SK-N-SH (cell line): ENCODE measurements at regions not wholly inside any gene's neighbourhood (a gene's known extent, or its start where the extent isn't known, plus 50 kb on each side); places are given as distances from the start of the nearest gene placed in this dataset.

ENCODE experiments used
- CTCF ChIA-PET: fragments of 300-600, 350-600 bp; formaldehyde crosslinking; extraction: SDS; loops from one replicate; lab custom pipeline; 2021; lab: Yijun Ruan, JAX
- POLR2A ChIA-PET: fragments of 350-600 bp; sonication (Branson Sonifier 250); formaldehyde crosslinking; extraction: SDS; loops from one replicate; lab custom pipeline; 2020; ENCODE audit warnings: antibody characterized with exemption, inconsistent platforms; lab: Yijun Ruan, JAX
- DNase-seq: peaks from one replicate; pipeline ENCODE4 v3.0.0; 2012
- H2AFZ ChIP-seq: fragments of 200-600 bp; sonication (generic); 2 replicates; pipeline ENCODE4 v1.8.1; 2016; ENCODE audit warnings: antibody characterized with exemption, mild to moderate bottlenecking, low read depth
- H3F3A ChIP-seq: fragments of 200-600 bp; sonication (generic); replicated peaks from 2 replicates; pipeline ENCODE3; 2016; ENCODE audit warnings: antibody characterized with exemption, mild to moderate bottlenecking; ENCODE audit not compliant: insufficient read depth
- H3K27ac ChIP-seq, 2 experiments: fragments of 200-500 bp in 1 of 2; fragments of 200-600 bp in 1 of 2; sonication (Bioruptor generic) in 1 of 2; sonication (generic), shearing (Covaris generic) in 1 of 2; 2 replicates each; pipeline versions ENCODE4 v1.5.1 to v1.6.1; 2014 to 2016; ENCODE audit warnings: low read depth in 2 of 2, inconsistent platforms in 1 of 2, low read length in 1 of 2, mild to moderate bottlenecking in 1 of 2, mixed read lengths in 1 of 2
- H3K27me3 ChIP-seq: fragments of 200-600 bp; sonication (generic), shearing (Covaris generic); 2 replicates; pipeline ENCODE4 v1.6.1; 2016; ENCODE audit warnings: mixed run types; ENCODE audit not compliant: insufficient read depth
- H3K36me3 ChIP-seq, 2 experiments: fragments of 200-500 bp in 1 of 2; fragments of 200-600 bp in 1 of 2; sonication (Bioruptor generic) in 1 of 2; sonication (generic) in 1 of 2; replicated peaks in 1 of 2; 2 replicates each; pipeline versions ENCODE3 to v1.5.1; 2014 to 2016; ENCODE audit warnings: low read length in 1 of 2, mild to moderate bottlenecking in 1 of 2; ENCODE audit not compliant: insufficient read depth in 2 of 2, control insufficient read depth in 1 of 2
- H3K4me1 ChIP-seq, 2 experiments: fragments of 200-500 bp in 1 of 2; fragments of 200-600 bp in 1 of 2; sonication (Bioruptor generic) in 1 of 2; sonication (generic), shearing (Covaris generic) in 1 of 2; 2 replicates each; pipeline versions ENCODE4 v1.5.1 to v1.6.1; 2014 to 2016; ENCODE audit warnings: low read depth in 1 of 2, low read length in 1 of 2, mixed run types in 1 of 2; ENCODE audit not compliant: insufficient read depth in 2 of 2, control insufficient read depth in 1 of 2
- H3K4me2 ChIP-seq: fragments of 200-600 bp; sonication (generic), shearing (Covaris generic); 2 replicates; pipeline ENCODE4 v1.6.1; 2017; ENCODE audit warnings: mixed run types
- H3K4me3 ChIP-seq, 2 experiments: fragments of 200-500 bp in 1 of 2; fragments of 200-600 bp in 1 of 2; sonication (Bioruptor generic) in 1 of 2; sonication (generic), shearing (Covaris generic) in 1 of 2; 2 replicates each; pipeline versions ENCODE4 v1.5.1 to v1.8.1; 2014 to 2016; ENCODE audit warnings: low read depth in 2 of 2, inconsistent platforms in 1 of 2, low read length in 1 of 2, mild to moderate bottlenecking in 1 of 2, mixed read lengths in 1 of 2, moderate library complexity in 1 of 2
- H3K79me2 ChIP-seq: fragments of 200-600 bp; sonication (generic); 2 replicates; pipeline ENCODE4 v1.8.1; 2017; ENCODE audit warnings: mild to moderate bottlenecking; ENCODE audit not compliant: insufficient read depth
- H3K9ac ChIP-seq: fragments of 200-600 bp; sonication (generic); 2 replicates; pipeline ENCODE4 v1.6.1; 2017; ENCODE audit warnings: mixed run types
- H3K9me2 ChIP-seq: fragments of 200-600 bp; sonication (generic); 2 replicates; pipeline ENCODE4 v1.6.1; 2017; ENCODE audit warnings: mixed run types
- H3K9me3 ChIP-seq: fragments of 200-600 bp; sonication (generic); 2 replicates; pipeline ENCODE4 v1.6.1; 2017; ENCODE audit warnings: mixed run types, mild to moderate bottlenecking, moderate library complexity
- H4K20me1 ChIP-seq: fragments of 200-600 bp; sonication (generic); 2 replicates; pipeline ENCODE4 v1.6.1; 2017; ENCODE audit warnings: mild to moderate bottlenecking, mixed run types; ENCODE audit not compliant: insufficient read depth
- CHD2 ChIP-seq: fragments of 150-350 bp; IDR thresholded peaks from 2 replicates; pipeline ENCODE4 v1.6.1; 2018; ENCODE audit warnings: low read length; ENCODE audit not compliant: partially characterized antibody
- JUND ChIP-seq: IDR thresholded peaks from 2 replicates; pipeline ENCODE4 v1.4.0; 2012
- NFIC ChIP-seq: IDR thresholded peaks from 2 replicates; pipeline ENCODE4 v1.4.0; 2012; ENCODE audit warnings: borderline replicate concordance
- POLR2AphosphoS5 ChIP-seq: IDR thresholded peaks from 2 replicates; pipeline ENCODE4 v1.6.1; 2012; ENCODE audit warnings: low read depth, low read length
- RAD21 ChIP-seq: IDR thresholded peaks from 2 replicates; pipeline ENCODE4 v1.6.1; 2012; ENCODE audit warnings: mild to moderate bottlenecking, low read length
- REST ChIP-seq: IDR thresholded peaks from 2 replicates; pipeline ENCODE4 v1.6.1; 2012; ENCODE audit warnings: mild to moderate bottlenecking, low read depth, low read length, moderate library complexity
- RFX5 ChIP-seq: IDR thresholded peaks from 2 replicates; pipeline ENCODE4 v1.6.1; 2012; ENCODE audit warnings: mild to moderate bottlenecking, improper control_type of control experiment, low read length
- SMC3 ChIP-seq: IDR thresholded peaks from 2 replicates; pipeline ENCODE4 v1.6.1; 2012; ENCODE audit warnings: low read depth, low read length, improper control_type of control experiment
- TAF1 ChIP-seq: IDR thresholded peaks from 2 replicates; pipeline ENCODE4 v1.6.1; 2012; ENCODE audit warnings: low read depth, mild to moderate bottlenecking, low read length, moderate library complexity, borderline replicate concordance
- TCF12 ChIP-seq: IDR thresholded peaks from 2 replicates; pipeline ENCODE4 v1.4.0; 2012
- WGBS: methylation state at CpG from one replicate; pipeline ENCODE4 v1.1.6; 2017; ENCODE audit warnings: low lambda C conversion rate; 5-methylcytosine and 5-hydroxymethylcytosine counted together

DNA sequence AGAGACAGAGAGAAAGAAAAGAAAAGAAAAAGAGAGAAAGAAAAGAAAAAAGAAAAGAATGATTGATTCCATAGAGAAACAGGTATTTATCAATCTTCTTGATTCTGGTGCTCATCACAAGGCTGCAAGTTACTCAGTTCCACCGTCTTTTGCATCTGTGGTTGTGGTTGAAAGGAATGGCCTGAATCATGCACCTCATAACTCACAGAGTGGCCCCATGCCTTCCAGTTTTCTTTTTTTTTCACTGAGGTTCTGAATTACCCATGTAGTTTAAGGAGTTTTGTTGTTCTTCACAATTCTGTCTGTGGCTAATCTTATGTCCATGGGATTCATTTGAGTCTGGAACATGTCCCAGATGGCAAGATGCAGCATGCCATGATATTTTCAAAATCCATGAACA lies 156.0 kb downstream of the ZNF33B start:
- no peak overlapping the region for H3K27ac ChIP-seq
- POLR2A ChIA-PET = interaction anchor here (0.7 kb wide), 1 partner anchor 10 kb away, joined by 4 read pairs; no protein-coding TSS in a partner anchor
- no peak overlapping the region for H2AFZ ChIP-seq
- peaks cover 10% of the 10 kb centered on the region for H3F3A ChIP-seq
- no peak overlapping the region for H3K4me2 ChIP-seq
- H4K20me1 ChIP-seq = no peaks in the 10 kb centered on the region
- no peak for TF ChIP-seq NFIC
- TF ChIP-seq JUND = no peak
- no peak for TF ChIP-seq CHD2
- no peak for TF ChIP-seq TAF1
- TF ChIP-seq RFX5 = no peak
- TF ChIP-seq REST = no peak
- no peak for TF ChIP-seq RAD21
- TF ChIP-seq POLR2AphosphoS5 = no peak
- TF ChIP-seq SMC3 = no peak
- no peak for TF ChIP-seq TCF12
- H3K36me3 ChIP-seq = peaks cover 31 to 53% of the 10 kb centered on the region in 2 experiments
- 60% methylated on average over 1 of the region's 1 CpG for WGBS
- no peaks in the 10 kb centered on the region; a peak in 1 of 4 replicates for H3K4me1 ChIP-seq
- no peaks in the 10 kb centered on the region for H3K9me2 ChIP-seq
- H3K27me3 ChIP-seq = no peaks in the 10 kb centered on the region
- CTCF ChIA-PET = interaction anchor here (1.1 kb wide), 1 partner anchor 17 kb away, joined by 4 read pairs; no protein-coding TSS in a partner anchor
- H3K79me2 ChIP-seq = peaks cover 85% of the 10 kb centered on the region
- H3K9ac ChIP-seq = no peak overlapping the region
- no peaks in the 10 kb centered on the region for H3K9me3 ChIP-seq
- no peak overlapping the region for H3K4me3 ChIP-seq
- no peak for DNase-seq

DNA sequence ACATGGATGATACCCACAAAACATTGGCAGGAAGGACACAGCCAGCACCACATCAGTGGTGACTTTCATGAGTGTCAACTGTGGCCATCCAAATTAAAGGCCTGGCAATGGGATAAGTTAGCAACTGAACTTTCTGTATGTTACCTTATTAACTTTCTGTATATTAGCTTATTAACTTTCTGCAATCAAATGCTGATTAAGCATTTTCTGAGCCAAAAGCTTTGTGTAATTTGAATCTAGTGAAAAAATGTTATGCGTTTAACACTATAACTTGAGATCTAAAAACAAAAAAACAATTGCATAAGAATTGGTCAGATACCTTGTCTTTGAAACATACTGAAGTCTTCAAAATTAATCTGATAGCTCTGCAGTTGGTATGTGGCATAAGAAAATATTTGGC lies 159.3 kb downstream of the ZNF33B start:
- no peak for DNase-seq
- ChIA-PET POLR2A (no interaction called here), CTCF (interaction anchor here (1.6 kb wide), 1 partner anchor 51 kb away, joined by 5 read pairs; no protein-coding TSS in a partner anchor)
- Histone ChIP-seq H3K9me2 (no peaks in the 10 kb centered on the region), H3K4me3 (no peak overlapping the region), H3K79me2 (peaks cover 97% of the 10 kb centered on the region), H2AFZ (no peak overlapping the region), H3K9ac (no peak overlapping the region), H3K27me3 (no peaks in the 10 kb centered on the region), H3K4me1 (peaks cover 0 to 6% of the 10 kb centered on the region in 2 experiments; a peak in 2 of 4 replicates), H3F3A (no peaks in the 10 kb centered on the region), H3K4me2 (no peak overlapping the region), H4K20me1 (no peaks in the 10 kb centered on the region), H3K27ac (no peak overlapping the region), H3K36me3 (peaks cover 19 to 32% of the 10 kb centered on the region in 2 experiments), H3K9me3 (no peaks in the 10 kb centered on the region)
- TF ChIP-seq TCF12 = no peak
- no peak for TF ChIP-seq JUND
- WGBS = 86% methylated on average over 1 of the region's 1 CpG
